ENCODE measurements at regions not wholly inside any gene's neighbourhood (a gene's known extent, or its start where the extent isn't known, plus 50 kb on each side); places are given as distances from the start of the nearest gene placed in this dataset.
"Not testable (repeated sequence)": the region's sequence is repeated elsewhere in the genome, so short reads cannot be mapped to it uniquely, and the experiment has no call there.

DNA sequence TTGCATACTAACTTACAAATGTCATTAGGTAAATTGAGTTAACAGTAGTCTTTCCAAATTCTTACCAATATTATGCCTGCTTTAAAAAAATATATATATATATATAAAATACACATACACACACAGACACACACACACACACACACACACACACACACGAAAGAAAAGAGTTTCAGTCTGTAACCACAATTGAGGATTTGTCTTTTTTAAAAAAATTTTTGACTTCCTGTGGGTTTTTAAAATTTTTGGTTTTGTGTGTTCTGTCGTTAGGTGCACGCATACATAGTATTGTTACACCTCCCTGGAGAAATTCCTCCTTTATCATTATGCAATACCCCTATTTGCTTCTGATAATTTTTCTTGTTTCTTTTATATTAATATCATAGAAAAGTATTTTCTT lies 129.3 kb upstream of the LRRC61 start:
- TF ChIP-seq TP53 (CRISPR knock-in tag; IDR thresholded peaks at IDR 0.05); HDAC2 (IDR thresholded peaks at IDR 0.05); POLR2A (IDR thresholded peaks at IDR 0.05; ENCODE audit: low read length): not testable (repeated sequence)

All from A549 (cell line).